Endothelial cell of umbilical vein (primary cell): ENCODE measurements at regions not wholly inside any gene's neighbourhood (a gene's known extent, or its start where the extent isn't known, plus 50 kb on each side); places are given as distances from the start of the nearest gene placed in this dataset.
"Not testable (repeated sequence)": the region's sequence is repeated elsewhere in the genome, so short reads cannot be mapped to it uniquely, and the experiment has no call there.

Experiments used
- EZH2 ChIP-seq: IDR thresholded peaks from 2 replicates; pipeline ENCODE4 v1.6.1; 2012; ENCODE audit warnings: borderline replicate concordance, low read depth, mild to moderate bottlenecking, moderate library complexity, low read length, inconsistent platforms; ENCODE audit not compliant: severe bottlenecking
- FOS ChIP-seq: IDR thresholded peaks from 2 replicates; pipeline ENCODE4 v1.6.1; 2011; ENCODE audit warnings: mild to moderate bottlenecking, low read length, moderate library complexity, borderline replicate concordance; ENCODE audit not compliant: insufficient read depth
- JUN ChIP-seq: IDR thresholded peaks from 2 replicates; pipeline ENCODE4 v1.6.1; 2011; ENCODE audit warnings: borderline replicate concordance, low read depth; ENCODE audit not compliant: insufficient read length, insufficient read depth
- MYC ChIP-seq: IDR thresholded peaks from one replicate; pipeline ENCODE4 v1.6.1; 2011; ENCODE audit warnings: mild to moderate bottlenecking, low read depth, low read length
- POLR2A ChIP-seq: IDR thresholded peaks from 2 replicates; pipeline ENCODE4 v1.6.1; 2012; ENCODE audit warnings: low read depth, mild to moderate bottlenecking, control low read depth, low read length
- POLR2AphosphoS5 ChIP-seq: IDR thresholded peaks from 2 replicates; pipeline ENCODE4 v1.6.1; 2012; ENCODE audit warnings: low read depth, mild to moderate bottlenecking, control low read depth, low read length, moderate library complexity; ENCODE audit not compliant: insufficient read depth
- TF ChIP-seq, protein P1 (sequence below), 2 donors: IDR thresholded peaks; 1 replicate in 1 of 2; 2 replicates in 1 of 2; pipeline ENCODE4 v1.5.1; 2011; ENCODE audit warnings: low read length in 2 of 2, mild to moderate bottlenecking in 2 of 2, moderate library complexity in 2 of 2, control low read depth in 1 of 2, inconsistent platforms in 1 of 2, low read depth in 1 of 2; ENCODE audit not compliant: insufficient read depth in 1 of 2; ENCODE audit errors: extremely low read depth in 1 of 2
- TF ChIP-seq, protein P2 (sequence below): IDR thresholded peaks from 2 replicates; pipeline ENCODE4 v1.6.1; 2011; ENCODE audit not compliant: insufficient read depth, insufficient read length

DNA sequence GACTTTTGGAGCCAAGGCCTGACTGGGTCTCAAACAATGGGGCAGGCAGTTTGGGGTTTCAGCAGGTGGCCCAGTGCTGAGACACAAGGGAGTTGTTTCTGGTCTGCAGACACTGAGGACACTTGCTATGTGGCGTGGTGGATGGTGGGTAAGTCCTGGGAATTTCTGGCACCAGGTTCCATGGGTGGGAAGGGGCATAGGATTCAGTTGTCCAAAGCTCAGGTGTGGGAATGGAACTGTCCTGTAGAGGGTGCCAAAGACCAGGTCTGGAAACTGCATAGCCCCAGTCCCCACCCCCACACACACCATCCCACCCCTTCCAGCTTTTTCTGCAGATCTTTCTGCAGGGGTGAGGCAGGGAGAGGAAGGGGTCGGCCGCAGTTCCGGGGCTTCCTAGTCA lies 944.5 kb downstream of the SPATA31A6 start:
- TF ChIP-seq, protein P1, sequence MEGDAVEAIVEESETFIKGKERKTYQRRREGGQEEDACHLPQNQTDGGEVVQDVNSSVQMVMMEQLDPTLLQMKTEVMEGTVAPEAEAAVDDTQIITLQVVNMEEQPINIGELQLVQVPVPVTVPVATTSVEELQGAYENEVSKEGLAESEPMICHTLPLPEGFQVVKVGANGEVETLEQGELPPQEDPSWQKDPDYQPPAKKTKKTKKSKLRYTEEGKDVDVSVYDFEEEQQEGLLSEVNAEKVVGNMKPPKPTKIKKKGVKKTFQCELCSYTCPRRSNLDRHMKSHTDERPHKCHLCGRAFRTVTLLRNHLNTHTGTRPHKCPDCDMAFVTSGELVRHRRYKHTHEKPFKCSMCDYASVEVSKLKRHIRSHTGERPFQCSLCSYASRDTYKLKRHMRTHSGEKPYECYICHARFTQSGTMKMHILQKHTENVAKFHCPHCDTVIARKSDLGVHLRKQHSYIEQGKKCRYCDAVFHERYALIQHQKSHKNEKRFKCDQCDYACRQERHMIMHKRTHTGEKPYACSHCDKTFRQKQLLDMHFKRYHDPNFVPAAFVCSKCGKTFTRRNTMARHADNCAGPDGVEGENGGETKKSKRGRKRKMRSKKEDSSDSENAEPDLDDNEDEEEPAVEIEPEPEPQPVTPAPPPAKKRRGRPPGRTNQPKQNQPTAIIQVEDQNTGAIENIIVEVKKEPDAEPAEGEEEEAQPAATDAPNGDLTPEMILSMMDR (IDR thresholded peaks at IDR 0.05; ENCODE audit: extremely low read depth in 1 of 2, insufficient read depth in 1 of 2, low read depth in 1 of 2, low read length in 2 of 2): not testable (repeated sequence)
- not testable (repeated sequence) for TF ChIP-seq POLR2A, MYC, EZH2, FOS, POLR2AphosphoS5, JUN
- TF ChIP-seq, protein P2, sequence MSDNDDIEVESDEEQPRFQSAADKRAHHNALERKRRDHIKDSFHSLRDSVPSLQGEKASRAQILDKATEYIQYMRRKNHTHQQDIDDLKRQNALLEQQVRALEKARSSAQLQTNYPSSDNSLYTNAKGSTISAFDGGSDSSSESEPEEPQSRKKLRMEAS: not testable (repeated sequence)
